SJCRH30 (cell line): ENCODE measurements at regions not wholly inside any gene's neighbourhood (a gene's known extent, or its start where the extent isn't known, plus 50 kb on each side); places are given as distances from the start of the nearest gene placed in this dataset.
A peak's percentile ranks its signal among the peaks of the same experiment; 100 is the strongest.
"Not testable (repeated sequence)": the region's sequence is repeated elsewhere in the genome, so short reads cannot be mapped to it uniquely, and the experiment has no call there.

Experiments
- DNase-seq, 2 experiments: peaks; one replicate each; pipeline ENCODE4 v3.0.0-alpha.2; 2015 to 2020
- H3K27ac ChIP-seq: fragments of 250-450 bp; sonication (Bioruptor Pico); 2 replicates; pipeline ENCODE4 v1.5.1; 2020; ENCODE audit warnings: mild to moderate bottlenecking, moderate library complexity
- H3K27me3 ChIP-seq: fragments of 250-450 bp; sonication (Bioruptor Pico); 2 replicates; pipeline ENCODE4 v1.5.1; 2020; ENCODE audit warnings: mild to moderate bottlenecking, moderate library complexity
- H3K36me3 ChIP-seq: fragments of 250-450 bp; sonication (Bioruptor Pico); 2 replicates; pipeline ENCODE4 v1.5.1; 2020; ENCODE audit warnings: mild to moderate bottlenecking, moderate library complexity
- H3K4me1 ChIP-seq: fragments of 250-450 bp; sonication (Bioruptor Pico); 2 replicates; pipeline ENCODE4 v1.5.1; 2020; ENCODE audit warnings: mild to moderate bottlenecking, moderate library complexity
- H3K4me3 ChIP-seq: fragments of 250-450 bp; sonication (Bioruptor Pico); 2 replicates; pipeline ENCODE4 v1.5.1; 2020; ENCODE audit warnings: mild to moderate bottlenecking, moderate library complexity
- H3K9me3 ChIP-seq: fragments of 250-450 bp; sonication (Bioruptor Pico); replicated peaks from 2 replicates; pipeline ENCODE4 v1.5.1; 2020; ENCODE audit warnings: mild to moderate bottlenecking, moderate library complexity

DNA sequence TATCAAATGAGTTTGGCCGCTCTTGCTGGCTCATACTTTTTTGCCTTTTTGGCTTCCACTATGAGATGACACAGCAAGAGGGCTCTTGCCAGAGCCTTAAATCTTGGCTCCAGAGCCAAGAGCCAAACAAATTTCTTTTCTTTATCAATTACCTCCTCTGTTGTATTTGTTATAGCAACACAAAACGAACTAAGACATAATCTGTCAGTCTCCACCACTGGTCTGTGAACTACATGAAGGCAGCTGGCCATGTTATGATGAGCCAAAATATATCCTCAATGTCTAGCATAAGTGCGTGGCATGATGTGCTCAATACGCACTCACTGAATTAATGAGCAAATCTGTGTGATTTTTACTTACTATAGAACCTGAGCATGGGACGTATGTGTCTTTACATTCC is 220.0 kb upstream of the ZNF217 start:
- H3K4me3 ChIP-seq, result no peak overlapping the region
- no peaks in the 10 kb centered on the region for H3K4me1 ChIP-seq
- DNase-seq, result no peak
- no peaks in the 10 kb centered on the region for H3K36me3 ChIP-seq
- H3K9me3 ChIP-seq, result no peaks in the 10 kb centered on the region
- no peaks in the 10 kb centered on the region for H3K27me3 ChIP-seq
- no peak overlapping the region for H3K27ac ChIP-seq

GRCh38 chr20:53811577-53811976 is 217.9 kb upstream of the ZNF217 start:
- Histone ChIP-seq H3K4me1 (0 out of 2 replicates have a peak, but pooled peaks cover 5% of the 10 kb centered on the region), H3K36me3 (no peaks in the 10 kb centered on the region), H3K4me3 (no peak overlapping the region), H3K9me3 (no peaks in the 10 kb centered on the region), H3K27me3 (no peaks in the 10 kb centered on the region), H3K27ac (no peak overlapping the region)
- DNase-seq, result no peak

DNA sequence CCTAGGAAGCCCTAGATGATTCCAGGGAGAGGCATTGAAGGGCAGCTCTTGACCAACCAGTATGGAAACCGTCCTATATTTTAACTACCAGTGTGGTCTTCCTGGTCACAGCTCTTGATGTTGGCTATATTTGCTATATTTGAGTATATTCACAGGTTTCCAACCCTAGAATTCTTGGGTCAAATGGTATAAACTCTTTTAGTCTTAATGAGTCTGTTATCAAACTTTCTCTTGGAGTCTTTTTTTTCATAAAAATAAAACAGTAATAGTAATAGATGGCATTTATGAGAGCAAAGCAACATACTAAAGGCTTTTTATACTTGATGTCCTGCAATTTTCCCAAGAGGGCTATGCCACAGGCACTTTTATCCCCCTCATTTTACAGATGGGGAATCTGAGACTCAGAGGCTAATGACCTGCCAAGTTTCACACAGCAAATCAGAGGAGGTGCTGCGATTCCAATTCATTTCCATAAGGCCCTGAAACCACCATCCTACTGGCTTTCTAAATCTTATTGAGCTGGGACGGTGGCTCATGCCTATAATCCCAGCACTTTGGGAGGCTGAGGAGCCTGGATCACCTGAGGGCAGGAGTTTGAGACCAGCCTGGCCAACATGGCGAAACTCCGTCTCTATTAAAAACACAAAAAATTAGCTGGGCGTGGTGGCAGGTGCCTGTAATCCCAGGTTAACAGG is 217.2 kb upstream of the ZNF217 start:
- no peaks in the 10 kb centered on the region for H3K9me3 ChIP-seq
- H3K36me3 ChIP-seq, result no peaks in the 10 kb centered on the region
- H3K27ac ChIP-seq, result no peak overlapping the region
- peaks cover 5% of the 10 kb centered on the region; the same call in 1 of the 2 replicates for H3K4me1 ChIP-seq
- no peaks in the 10 kb centered on the region for H3K27me3 ChIP-seq
- H3K4me3 ChIP-seq, result no peak overlapping the region
- DNase-seq, result no peak

DNA sequence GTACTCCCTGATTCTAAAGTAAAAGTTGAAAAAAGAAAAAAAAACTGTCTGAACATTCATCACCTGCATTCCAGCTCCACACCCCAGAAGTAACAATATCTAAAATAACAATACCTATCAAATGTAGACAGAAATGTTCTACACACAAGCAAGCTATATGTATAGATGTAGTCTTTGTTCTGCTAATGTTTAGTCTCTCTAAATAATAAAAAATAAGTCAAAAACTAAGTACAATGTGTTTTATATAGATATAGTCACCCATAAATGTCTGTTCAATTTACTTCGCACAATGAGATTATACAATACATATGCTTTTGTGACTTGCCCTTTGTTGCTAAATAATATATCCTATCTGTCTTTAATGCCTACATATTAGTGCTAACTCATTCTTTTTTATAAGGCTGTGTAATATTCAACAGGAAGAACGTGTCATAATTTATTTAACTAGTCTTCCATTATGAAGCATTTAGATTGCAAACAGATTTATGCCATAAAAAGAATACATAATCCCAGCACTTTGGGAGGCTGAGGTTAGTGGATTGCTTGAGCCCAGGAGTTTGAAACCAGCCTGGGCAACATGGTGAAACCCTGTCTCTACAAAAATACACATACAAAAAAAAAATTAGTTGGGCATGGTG is 216.2 kb upstream of the ZNF217 start:
- no peak overlapping the region for H3K27ac ChIP-seq
- no peaks in the 10 kb centered on the region for H3K9me3 ChIP-seq

GRCh38 chr20:53809217-53809616 is 215.6 kb upstream of the ZNF217 start:
- DNase-seq, result no peak
- Histone ChIP-seq H3K9me3 (no peaks in the 10 kb centered on the region), H3K4me1 (peaks cover 5% of the 10 kb centered on the region; the same call in 1 of the 2 replicates), H3K36me3 (no peaks in the 10 kb centered on the region), H3K27ac (no peak overlapping the region), H3K4me3 (no peak overlapping the region), H3K27me3 (no peaks in the 10 kb centered on the region)

More for the DNA sequence above, 216.2 kb upstream of the ZNF217 start:
- no peak overlapping the region for H3K4me3 ChIP-seq
- no peak for DNase-seq
- H3K4me1 ChIP-seq, result peaks cover 5% of the 10 kb centered on the region; the same call in 1 of the 2 replicates
- H3K36me3 ChIP-seq, result no peaks in the 10 kb centered on the region
- no peaks in the 10 kb centered on the region for H3K27me3 ChIP-seq

GRCh38 chr20:53808733-53809132 is 215.1 kb upstream of the ZNF217 start:
- Histone ChIP-seq H3K27me3 (no peaks in the 10 kb centered on the region), H3K4me3 (no peak overlapping the region), H3K4me1 (peaks cover 5% of the 10 kb centered on the region; the same call in 1 of the 2 replicates), H3K36me3 (no peaks in the 10 kb centered on the region), H3K27ac (no peak overlapping the region), H3K9me3 (no peaks in the 10 kb centered on the region)
- no peak for DNase-seq

- not testable (repeated sequence) for DNase-seq, H3K4me1 ChIP-seq, H3K9me3 ChIP-seq, H3K27ac ChIP-seq, H3K27me3 ChIP-seq, H3K4me3 ChIP-seq, H3K36me3 ChIP-seq
Measured at GRCh38 chr20:53808302-53808701, 214.7 kb upstream of the ZNF217 start.

DNA sequence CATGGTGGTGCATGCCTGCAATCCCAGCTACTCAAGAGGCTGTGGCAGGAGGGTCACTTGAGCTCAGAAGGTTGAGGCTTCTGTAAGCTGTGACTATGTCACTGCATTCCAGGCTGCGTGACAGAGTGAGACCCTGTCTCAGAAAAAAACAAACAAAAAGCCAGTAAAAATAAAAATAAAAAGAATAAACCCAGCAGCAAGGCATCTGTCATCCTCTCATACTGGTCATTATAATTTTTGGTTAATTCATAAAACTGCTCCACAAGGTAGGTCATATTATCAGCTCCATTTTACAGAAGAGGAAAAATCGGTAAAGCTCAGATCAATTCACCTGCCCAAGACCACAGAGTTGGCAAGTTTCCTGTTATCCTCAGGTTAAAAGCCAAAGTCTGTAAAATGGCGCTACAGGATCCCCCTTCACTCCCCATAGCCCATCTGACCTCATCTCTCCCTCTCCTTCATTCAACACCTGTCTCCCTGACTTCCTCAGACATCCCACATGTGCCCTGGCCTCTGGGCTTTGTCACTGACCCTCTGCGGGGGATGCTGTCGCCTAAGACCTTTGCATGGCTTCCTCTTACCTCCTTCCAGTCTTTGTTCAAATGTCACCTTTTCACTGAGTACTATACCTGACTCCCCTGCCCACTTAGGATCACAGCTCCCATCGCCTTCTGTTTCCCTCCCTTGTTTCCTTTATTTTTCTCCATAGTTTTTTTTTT is 213.2 kb upstream of the ZNF217 start:
- peaks cover 5% of the 10 kb centered on the region; the same call in 1 of the 2 replicates for H3K4me1 ChIP-seq
- no peaks in the 10 kb centered on the region for H3K36me3 ChIP-seq
- DNase-seq, result peak; percentile 25 to 55
- H3K9me3 ChIP-seq, result no peaks in the 10 kb centered on the region
- H3K27ac ChIP-seq, result no peak overlapping the region
- no peaks in the 10 kb centered on the region for H3K27me3 ChIP-seq
- no peak overlapping the region for H3K4me3 ChIP-seq

DNA sequence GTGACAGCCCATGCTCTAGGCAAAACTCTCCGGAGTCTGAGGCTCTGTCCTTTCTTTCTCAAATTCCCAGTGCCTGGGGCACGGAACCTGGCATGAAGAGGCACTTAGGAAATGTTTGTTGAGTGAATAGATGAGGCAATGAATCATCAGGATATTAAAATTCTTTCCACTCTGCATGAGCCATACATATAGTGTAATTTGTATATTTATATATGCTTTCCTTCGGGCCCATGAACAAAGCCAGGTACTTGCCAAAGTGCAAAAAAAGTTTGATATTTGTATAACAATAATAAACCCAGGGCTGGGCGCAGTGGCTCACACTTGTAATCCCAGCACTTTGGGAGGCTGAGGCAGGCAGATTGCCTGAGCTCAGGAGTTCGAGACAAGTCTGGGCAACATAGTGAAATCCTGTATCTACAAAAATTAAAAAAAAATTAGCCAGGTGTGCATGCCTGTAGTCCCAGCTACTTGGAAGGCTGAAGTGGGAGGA is 212.3 kb upstream of the ZNF217 start:
- DNase-seq, result no peak
- Histone ChIP-seq H3K9me3 (no peaks in the 10 kb centered on the region), H3K36me3 (no peaks in the 10 kb centered on the region), H3K27ac (no peak overlapping the region), H3K4me3 (no peak overlapping the region), H3K4me1 (peaks cover 5% of the 10 kb centered on the region; the same call in 1 of the 2 replicates), H3K27me3 (no peaks in the 10 kb centered on the region)

- H3K27me3 ChIP-seq, result no peaks in the 10 kb centered on the region
- H3K4me3 ChIP-seq, result no peak overlapping the region
- peaks cover 5% of the 10 kb centered on the region; the same call in 1 of the 2 replicates for H3K4me1 ChIP-seq
- H3K27ac ChIP-seq, result no peak overlapping the region
- H3K36me3 ChIP-seq, result no peaks in the 10 kb centered on the region
- no peak for DNase-seq
- H3K9me3 ChIP-seq, result no peaks in the 10 kb centered on the region
Measured at GRCh38 chr20:53804920-53805894, 211.6 kb upstream of the ZNF217 start.

DNA sequence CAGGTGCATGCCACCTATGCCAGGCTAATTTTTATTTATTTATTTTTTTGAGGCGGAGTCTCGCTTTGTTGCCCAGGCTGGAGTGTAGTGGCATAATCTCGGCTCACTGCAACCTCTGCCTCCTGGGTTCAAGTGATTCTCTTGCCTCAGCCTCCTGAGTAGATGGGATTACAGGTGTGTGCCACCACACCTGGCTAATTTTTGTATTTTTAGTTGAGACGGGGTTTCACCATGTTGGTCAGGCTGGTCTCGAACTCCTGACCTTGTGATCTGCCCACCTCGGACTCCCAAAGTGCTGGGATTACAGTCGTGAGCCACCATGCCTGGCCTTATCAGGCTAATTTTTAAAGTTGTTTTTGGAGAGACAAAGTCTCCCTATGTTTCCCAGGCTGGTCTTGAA is 210.7 kb upstream of the ZNF217 start:
- not testable (repeated sequence) for DNase-seq, H3K4me1 ChIP-seq, H3K27ac ChIP-seq

DNA sequence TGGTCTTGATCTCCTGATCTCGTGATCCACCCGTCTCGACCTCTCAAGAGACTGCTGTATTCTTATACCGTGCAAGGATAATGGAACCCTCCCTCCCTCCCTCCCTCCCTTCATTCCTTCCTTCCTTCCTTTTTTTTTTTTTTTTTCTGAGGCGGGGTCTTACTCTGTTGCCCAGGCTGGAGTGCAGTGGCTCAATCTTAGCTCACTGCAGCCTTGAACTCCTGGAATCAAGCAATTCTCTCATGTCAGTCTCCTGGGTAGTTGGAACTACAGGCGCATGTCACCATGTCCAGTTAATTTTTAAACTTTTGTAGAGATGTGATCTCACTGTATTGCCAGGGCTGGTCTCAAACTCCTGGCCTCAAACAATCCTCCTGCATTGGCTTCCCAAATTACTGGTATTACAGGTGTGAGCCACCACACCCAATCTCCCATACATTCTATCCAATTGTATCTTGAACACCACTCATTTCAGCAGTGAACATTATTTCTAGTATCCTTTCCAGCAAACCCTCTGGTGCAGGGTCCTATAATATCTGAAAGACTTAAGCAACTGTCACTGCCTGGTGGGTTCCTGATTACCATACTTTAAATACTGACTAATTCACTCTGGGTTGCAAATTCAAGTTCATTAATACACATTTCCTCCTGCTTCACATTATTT is 210.0 kb upstream of the ZNF217 start:
- Histone ChIP-seq H3K4me1 (peaks cover 5% of the 10 kb centered on the region; the same call in 1 of the 2 replicates), H3K4me3 (no peak overlapping the region), H3K9me3 (no peaks in the 10 kb centered on the region), H3K27ac (no peak overlapping the region), H3K27me3 (no peaks in the 10 kb centered on the region), H3K36me3 (no peaks in the 10 kb centered on the region)
- no peak for DNase-seq

More for the DNA sequence above, 210.7 kb upstream of the ZNF217 start:
- H3K36me3 ChIP-seq, H3K9me3 ChIP-seq, H3K4me3 ChIP-seq, H3K27me3 ChIP-seq: not testable (repeated sequence)

GRCh38 chr20:53801609-53802370 is 208.2 kb upstream of the ZNF217 start:
- Histone ChIP-seq H3K27me3 (no peaks in the 10 kb centered on the region), H3K4me1 (peaks cover 1% of the 10 kb centered on the region; the same call in 1 of the 2 replicates), H3K36me3 (no peaks in the 10 kb centered on the region), H3K27ac (no peak overlapping the region), H3K4me3 (no peak overlapping the region), H3K9me3 (no peaks in the 10 kb centered on the region)
- no peak for DNase-seq
